Neural progenitor cell (in vitro differentiated cells): ENCODE measurements at regions not wholly inside any gene's neighbourhood (a gene's known extent, or its start where the extent isn't known, plus 50 kb on each side); places are given as distances from the start of the nearest gene placed in this dataset.
A peak's percentile ranks its signal among the peaks of the same experiment; 100 is the strongest.

Experiments used
- DNase-seq: peaks from one replicate; pipeline ENCODE4 v3.0.0-alpha.2; 2016; ENCODE audit warnings: low spot score
- H2AFZ ChIP-seq: fragments of 200-600 bp; sonication (generic); replicated peaks from 2 replicates; pipeline ENCODE4 v1.6.1; 2016; ENCODE audit warnings: antibody characterized with exemption
- H3F3A ChIP-seq: fragments of 200-600 bp; sonication (generic); 2 replicates; pipeline ENCODE4 v1.6.1; 2016; ENCODE audit warnings: antibody characterized with exemption, low read depth
- H3K27ac ChIP-seq: fragments of 200-600 bp; sonication (generic); 2 replicates; pipeline ENCODE4 v1.5.1; 2016; ENCODE audit warnings: mild to moderate bottlenecking
- H3K27me3 ChIP-seq: fragments of 200-600 bp; sonication (generic); 2 replicates; pipeline ENCODE4 v1.6.1; 2016; ENCODE audit warnings: mild to moderate bottlenecking, moderate library complexity
- H3K36me3 ChIP-seq: fragments of 200-600 bp; sonication (generic); 2 replicates; pipeline ENCODE4 v1.5.1; 2016
- H3K4me1 ChIP-seq: fragments of 200-600 bp; sonication (generic); 2 replicates; pipeline ENCODE4 v1.6.1; 2016; ENCODE audit warnings: mixed run types
- H3K4me2 ChIP-seq: fragments of 200-600 bp; sonication (generic); 2 replicates; pipeline ENCODE4 v1.6.1; 2016
- H3K4me3 ChIP-seq: fragments of 200-600 bp; sonication (generic); 2 replicates; pipeline ENCODE4 v1.5.1; 2016
- H3K79me2 ChIP-seq: fragments of 200-600 bp; sonication (generic); 2 replicates; pipeline ENCODE4 v1.6.1; 2016; ENCODE audit warnings: low read depth
- H3K9ac ChIP-seq: fragments of 200-600 bp; sonication (generic); 2 replicates; pipeline ENCODE4 v1.6.1; 2016
- H3K9me3 ChIP-seq: fragments of 200-600 bp; sonication (generic); 2 replicates; pipeline ENCODE4 v1.5.1; 2016; ENCODE audit warnings: low read depth
- H4K20me1 ChIP-seq: fragments of 200-600 bp; sonication (generic); 2 replicates; pipeline ENCODE4 v1.6.1; 2016; ENCODE audit warnings: low read depth
- H3K27ac Mint-ChIP-seq: 3 replicates; pipeline ENCODE4 v1.8.0; 2021; ENCODE audit warnings: mixed read lengths
- H3K27me3 Mint-ChIP-seq: 2 replicates; pipeline ENCODE4 v1.8.0; 2022; ENCODE audit warnings: low read depth, mild to moderate bottlenecking, inconsistent platforms, moderate library complexity, mixed read lengths; ENCODE audit not compliant: insufficient read depth
- H3K36me3 Mint-ChIP-seq: 3 replicates; pipeline ENCODE4 v1.8.0; 2021; ENCODE audit warnings: mixed read lengths
- H3K4me1 Mint-ChIP-seq: 3 replicates; pipeline ENCODE4 v1.8.0; 2021; ENCODE audit warnings: mixed read lengths
- H3K4me3 Mint-ChIP-seq: 3 replicates; pipeline ENCODE4 v1.8.0; 2021; ENCODE audit warnings: mild to moderate bottlenecking, moderate library complexity, mixed read lengths
- H3K9me3 Mint-ChIP-seq: 3 replicates; pipeline ENCODE4 v1.8.0; 2020; ENCODE audit warnings: mixed read lengths
- EZH2 ChIP-seq: fragments of 200-600 bp; sonication (generic); IDR thresholded peaks from 2 replicates; pipeline ENCODE4 v1.6.1; 2017; ENCODE audit warnings: antibody characterized with exemption, mild to moderate bottlenecking, moderate library complexity
- EZH2phosphoT487 ChIP-seq: fragments of 200-600 bp; sonication (generic); IDR thresholded peaks from 2 replicates; pipeline ENCODE4 v1.6.1; 2017; ENCODE audit warnings: antibody characterized with exemption
- TF ChIP-seq, protein P1 (sequence below): fragments of 200-600 bp; sonication (generic); IDR thresholded peaks from 2 replicates; pipeline ENCODE4 v1.5.1; 2017; ENCODE audit warnings: antibody characterized with exemption, mild to moderate bottlenecking

DNA sequence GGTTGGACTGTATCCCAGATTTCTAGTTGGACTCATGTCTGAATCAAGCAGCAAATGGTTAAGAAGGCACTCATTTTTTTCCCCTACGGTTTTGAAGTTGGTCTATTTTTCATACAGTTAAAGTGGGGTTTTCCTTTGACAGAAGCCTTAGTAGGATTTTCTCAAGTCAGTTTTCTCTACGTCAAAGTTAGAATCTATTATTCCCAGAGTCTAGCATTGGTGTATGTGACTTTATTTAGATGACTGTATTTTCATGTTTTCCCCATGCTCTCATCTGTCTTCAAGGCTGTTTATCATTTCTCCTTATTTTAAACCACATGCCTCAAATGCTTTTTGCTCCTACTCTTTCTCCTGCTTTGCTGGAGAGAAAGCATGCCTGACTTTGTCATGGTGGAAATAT, 623.2 kb downstream of the CCSER2 start:
- Mint-ChIP-seq H3K4me1 (peaks cover 5% of the 10 kb centered on the region), H3K27ac (no peak overlapping the region), H3K4me3 (no peak overlapping the region), H3K9me3 (no peaks in the 10 kb centered on the region), H3K27me3 (peaks cover 2% of the 10 kb centered on the region), H3K36me3 (no peaks in the 10 kb centered on the region)
- Histone ChIP-seq H3K4me3 (no peak overlapping the region), H3K36me3 (no peaks in the 10 kb centered on the region), H3K27ac (no peak overlapping the region), H3K9ac (no peak overlapping the region), H3K79me2 (no peaks in the 10 kb centered on the region), H3K4me1 (no peaks in the 10 kb centered on the region), H4K20me1 (no peaks in the 10 kb centered on the region), H3K27me3 (no peaks in the 10 kb centered on the region), H3K9me3 (no peaks in the 10 kb centered on the region), H3K4me2 (no peak overlapping the region), H3F3A (no peaks in the 10 kb centered on the region), H2AFZ (no peak overlapping the region)
- TF ChIP-seq EZH2phosphoT487 (no peak), EZH2 (no peak)
- TF ChIP-seq, protein P1, sequence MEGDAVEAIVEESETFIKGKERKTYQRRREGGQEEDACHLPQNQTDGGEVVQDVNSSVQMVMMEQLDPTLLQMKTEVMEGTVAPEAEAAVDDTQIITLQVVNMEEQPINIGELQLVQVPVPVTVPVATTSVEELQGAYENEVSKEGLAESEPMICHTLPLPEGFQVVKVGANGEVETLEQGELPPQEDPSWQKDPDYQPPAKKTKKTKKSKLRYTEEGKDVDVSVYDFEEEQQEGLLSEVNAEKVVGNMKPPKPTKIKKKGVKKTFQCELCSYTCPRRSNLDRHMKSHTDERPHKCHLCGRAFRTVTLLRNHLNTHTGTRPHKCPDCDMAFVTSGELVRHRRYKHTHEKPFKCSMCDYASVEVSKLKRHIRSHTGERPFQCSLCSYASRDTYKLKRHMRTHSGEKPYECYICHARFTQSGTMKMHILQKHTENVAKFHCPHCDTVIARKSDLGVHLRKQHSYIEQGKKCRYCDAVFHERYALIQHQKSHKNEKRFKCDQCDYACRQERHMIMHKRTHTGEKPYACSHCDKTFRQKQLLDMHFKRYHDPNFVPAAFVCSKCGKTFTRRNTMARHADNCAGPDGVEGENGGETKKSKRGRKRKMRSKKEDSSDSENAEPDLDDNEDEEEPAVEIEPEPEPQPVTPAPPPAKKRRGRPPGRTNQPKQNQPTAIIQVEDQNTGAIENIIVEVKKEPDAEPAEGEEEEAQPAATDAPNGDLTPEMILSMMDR = no peak
- no peak for DNase-seq

DNA sequence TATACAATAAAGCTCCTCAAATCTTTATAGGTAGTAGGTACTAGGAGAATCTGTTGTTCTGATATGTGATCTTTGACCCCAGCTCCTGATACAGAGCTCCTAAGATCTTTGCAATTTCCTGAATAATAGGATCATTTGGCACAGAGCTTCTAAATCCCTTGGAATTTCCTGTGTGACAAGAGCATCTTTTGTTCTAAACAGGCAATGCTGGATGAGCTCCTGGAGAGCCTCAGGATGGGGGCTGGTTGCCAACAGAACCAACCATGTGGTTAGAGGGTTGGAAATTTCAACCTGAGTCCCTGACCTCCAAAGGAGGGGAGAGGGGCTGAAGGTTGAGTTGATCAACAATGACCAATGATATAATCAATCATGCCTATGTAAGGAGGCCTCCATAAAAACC, 629.0 kb downstream of the CCSER2 start:
- H3K9ac ChIP-seq = no peak overlapping the region
- no peak overlapping the region for H3K4me3 ChIP-seq
- TF ChIP-seq, protein P1 = no peak
- no peak for TF ChIP-seq EZH2phosphoT487
- TF ChIP-seq EZH2 = no peak
- Mint-ChIP-seq H3K4me1 (peaks cover 9% of the 10 kb centered on the region), H3K9me3 (no peaks in the 10 kb centered on the region), H3K27me3 (peaks cover 2% of the 10 kb centered on the region), H3K27ac (no peak overlapping the region), H3K36me3 (no peaks in the 10 kb centered on the region), H3K4me3 (no peak overlapping the region)
- no peak overlapping the region for H2AFZ ChIP-seq
- H3K79me2 ChIP-seq = no peaks in the 10 kb centered on the region
- no peaks in the 10 kb centered on the region for H4K20me1 ChIP-seq
- no peaks in the 10 kb centered on the region for H3K27me3 ChIP-seq
- no peaks in the 10 kb centered on the region for H3K9me3 ChIP-seq
- peak overlapping the region; percentile 57 for H3K27ac ChIP-seq
- H3F3A ChIP-seq = peaks cover 5% of the 10 kb centered on the region
- peak; percentile 64 for DNase-seq
- H3K4me2 ChIP-seq = peak overlapping the region; percentile 24
- peaks cover 10% of the 10 kb centered on the region for H3K4me1 ChIP-seq
- H3K36me3 ChIP-seq = no peaks in the 10 kb centered on the region

DNA sequence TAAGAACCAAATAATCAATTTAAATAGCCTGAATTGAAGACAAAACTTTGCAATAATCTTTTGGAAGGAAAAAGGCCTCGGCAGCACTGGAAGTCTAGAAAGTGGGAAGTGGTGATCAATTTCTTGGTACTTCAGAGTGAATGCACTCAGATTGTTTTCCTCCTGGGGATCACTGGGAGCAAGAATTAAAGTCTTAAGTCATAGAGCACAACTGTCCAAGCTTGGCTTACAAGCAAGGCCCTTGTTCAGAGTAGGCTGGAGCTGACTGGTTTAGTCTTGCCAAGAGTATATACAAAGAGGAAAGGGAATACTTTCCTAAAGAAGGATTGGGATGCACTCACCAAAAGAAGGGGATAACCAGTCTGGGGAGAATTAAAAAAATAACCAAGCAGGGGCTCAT, 637.1 kb downstream of the CCSER2 start:
- H4K20me1 ChIP-seq = no peaks in the 10 kb centered on the region
- DNase-seq = no peak
- H3K36me3 Mint-ChIP-seq = no peaks in the 10 kb centered on the region
- no peaks in the 10 kb centered on the region for H3K9me3 ChIP-seq
- H3K4me1 ChIP-seq = no peaks in the 10 kb centered on the region
- no peak overlapping the region for H3K9ac ChIP-seq
- peak overlapping the region; percentile 20 for H2AFZ ChIP-seq
- H3F3A ChIP-seq = no peaks in the 10 kb centered on the region
- no peaks in the 10 kb centered on the region for H3K4me1 Mint-ChIP-seq
- H3K36me3 ChIP-seq = no peaks in the 10 kb centered on the region
- no peaks in the 10 kb centered on the region for H3K79me2 ChIP-seq
- no peaks in the 10 kb centered on the region for H3K27me3 ChIP-seq
- TF ChIP-seq EZH2phosphoT487 = no peak
- TF ChIP-seq, protein P1 = no peak
- TF ChIP-seq EZH2 = no peak
- H3K4me2 ChIP-seq = no peak overlapping the region
- H3K4me3 Mint-ChIP-seq = no peak overlapping the region
- no peaks in the 10 kb centered on the region for H3K9me3 Mint-ChIP-seq
- H3K4me3 ChIP-seq = no peak overlapping the region
- H3K27ac Mint-ChIP-seq = no peak overlapping the region
- H3K27ac ChIP-seq = no peak overlapping the region
- H3K27me3 Mint-ChIP-seq = no peaks in the 10 kb centered on the region
